ENCODE measurements at regions not wholly inside any gene's neighbourhood (a gene's known extent, or its start where the extent isn't known, plus 50 kb on each side); places are given as distances from the start of the nearest gene placed in this dataset.

DNA sequence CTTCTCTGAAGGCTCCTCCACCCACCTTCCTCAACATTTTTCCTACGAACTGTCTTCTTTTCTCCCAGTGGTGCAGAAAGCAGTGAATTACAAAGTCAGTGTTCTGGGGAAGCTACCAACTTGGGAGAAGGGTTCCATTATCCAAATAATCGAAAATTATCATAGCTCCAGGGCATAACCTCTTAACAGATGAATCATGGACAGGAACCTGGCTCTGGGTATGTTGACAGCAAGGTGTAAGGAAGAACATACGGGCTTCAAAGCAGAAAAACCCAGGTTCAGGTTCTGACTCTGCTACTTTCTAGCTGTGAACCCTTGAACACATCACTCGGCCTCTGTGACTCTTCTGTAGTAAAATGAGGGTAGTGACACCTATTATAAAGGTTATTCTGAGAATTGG, 351.3 kb downstream of the ENC1 start:
- peaks cover 3% of the 10 kb centered on the region for H3F3A ChIP-seq (ENCODE audit: insufficient read depth, low read length, poor library complexity, severe bottlenecking)
- no peak overlapping the region for H3K27ac ChIP-seq (ENCODE audit: low read length)
- no peak overlapping the region for H2AFZ ChIP-seq (ENCODE audit: low read depth, low read length)
- TF ChIP-seq EP300 (conservative IDR thresholded peaks at IDR 0.05; ENCODE audit: poor library complexity, severe bottlenecking), result no peak
- no peak for TF ChIP-seq RAD21 (conservative IDR thresholded peaks at IDR 0.05)
- no peak for TF ChIP-seq SMC3 (conservative IDR thresholded peaks at IDR 0.05; ENCODE audit: poor library complexity)
- TF ChIP-seq POLR2AphosphoS5 (IDR thresholded peaks at IDR 0.05), result no peak
- TF ChIP-seq, protein P1, sequence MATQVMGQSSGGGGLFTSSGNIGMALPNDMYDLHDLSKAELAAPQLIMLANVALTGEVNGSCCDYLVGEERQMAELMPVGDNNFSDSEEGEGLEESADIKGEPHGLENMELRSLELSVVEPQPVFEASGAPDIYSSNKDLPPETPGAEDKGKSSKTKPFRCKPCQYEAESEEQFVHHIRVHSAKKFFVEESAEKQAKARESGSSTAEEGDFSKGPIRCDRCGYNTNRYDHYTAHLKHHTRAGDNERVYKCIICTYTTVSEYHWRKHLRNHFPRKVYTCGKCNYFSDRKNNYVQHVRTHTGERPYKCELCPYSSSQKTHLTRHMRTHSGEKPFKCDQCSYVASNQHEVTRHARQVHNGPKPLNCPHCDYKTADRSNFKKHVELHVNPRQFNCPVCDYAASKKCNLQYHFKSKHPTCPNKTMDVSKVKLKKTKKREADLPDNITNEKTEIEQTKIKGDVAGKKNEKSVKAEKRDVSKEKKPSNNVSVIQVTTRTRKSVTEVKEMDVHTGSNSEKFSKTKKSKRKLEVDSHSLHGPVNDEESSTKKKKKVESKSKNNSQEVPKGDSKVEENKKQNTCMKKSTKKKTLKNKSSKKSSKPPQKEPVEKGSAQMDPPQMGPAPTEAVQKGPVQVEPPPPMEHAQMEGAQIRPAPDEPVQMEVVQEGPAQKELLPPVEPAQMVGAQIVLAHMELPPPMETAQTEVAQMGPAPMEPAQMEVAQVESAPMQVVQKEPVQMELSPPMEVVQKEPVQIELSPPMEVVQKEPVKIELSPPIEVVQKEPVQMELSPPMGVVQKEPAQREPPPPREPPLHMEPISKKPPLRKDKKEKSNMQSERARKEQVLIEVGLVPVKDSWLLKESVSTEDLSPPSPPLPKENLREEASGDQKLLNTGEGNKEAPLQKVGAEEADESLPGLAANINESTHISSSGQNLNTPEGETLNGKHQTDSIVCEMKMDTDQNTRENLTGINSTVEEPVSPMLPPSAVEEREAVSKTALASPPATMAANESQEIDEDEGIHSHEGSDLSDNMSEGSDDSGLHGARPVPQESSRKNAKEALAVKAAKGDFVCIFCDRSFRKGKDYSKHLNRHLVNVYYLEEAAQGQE (IDR thresholded peaks at IDR 0.05; ENCODE audit: borderline replicate concordance), result no peak
- no peak for TF ChIP-seq EZH2 (IDR thresholded peaks at IDR 0.05; ENCODE audit: borderline replicate concordance, insufficient read depth, low read length, poor library complexity, severe bottlenecking)
- TF ChIP-seq, protein P2, sequence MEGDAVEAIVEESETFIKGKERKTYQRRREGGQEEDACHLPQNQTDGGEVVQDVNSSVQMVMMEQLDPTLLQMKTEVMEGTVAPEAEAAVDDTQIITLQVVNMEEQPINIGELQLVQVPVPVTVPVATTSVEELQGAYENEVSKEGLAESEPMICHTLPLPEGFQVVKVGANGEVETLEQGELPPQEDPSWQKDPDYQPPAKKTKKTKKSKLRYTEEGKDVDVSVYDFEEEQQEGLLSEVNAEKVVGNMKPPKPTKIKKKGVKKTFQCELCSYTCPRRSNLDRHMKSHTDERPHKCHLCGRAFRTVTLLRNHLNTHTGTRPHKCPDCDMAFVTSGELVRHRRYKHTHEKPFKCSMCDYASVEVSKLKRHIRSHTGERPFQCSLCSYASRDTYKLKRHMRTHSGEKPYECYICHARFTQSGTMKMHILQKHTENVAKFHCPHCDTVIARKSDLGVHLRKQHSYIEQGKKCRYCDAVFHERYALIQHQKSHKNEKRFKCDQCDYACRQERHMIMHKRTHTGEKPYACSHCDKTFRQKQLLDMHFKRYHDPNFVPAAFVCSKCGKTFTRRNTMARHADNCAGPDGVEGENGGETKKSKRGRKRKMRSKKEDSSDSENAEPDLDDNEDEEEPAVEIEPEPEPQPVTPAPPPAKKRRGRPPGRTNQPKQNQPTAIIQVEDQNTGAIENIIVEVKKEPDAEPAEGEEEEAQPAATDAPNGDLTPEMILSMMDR (IDR thresholded peaks at IDR 0.05; ENCODE audit: poor library complexity, severe bottlenecking), result no peak
- TF ChIP-seq MXI1 (conservative IDR thresholded peaks at IDR 0.05; ENCODE audit: poor library complexity, severe bottlenecking), result no peak
- TF ChIP-seq TAF1 (IDR thresholded peaks at IDR 0.05; ENCODE audit: low read depth), result no peak
- no peak overlapping the region for H3K9ac ChIP-seq (ENCODE audit: low read length)
- H3K79me2 ChIP-seq (replicated peaks; ENCODE audit: insufficient read depth, low read length), result no peaks in the 10 kb centered on the region
- no peaks in the 10 kb centered on the region for H4K20me1 ChIP-seq (ENCODE audit: insufficient read depth)
- no peaks in the 10 kb centered on the region for H3K36me3 ChIP-seq (ENCODE audit: insufficient read depth, low read length)
- no peaks in the 10 kb centered on the region for H3K27me3 ChIP-seq (ENCODE audit: insufficient read depth, low read depth, low read length)
- no peak overlapping the region for H3K4me3 ChIP-seq (ENCODE audit: low read length)
- no peaks in the 10 kb centered on the region for H3K9me3 ChIP-seq (ENCODE audit: low read length)
- no peak overlapping the region for H3K4me2 ChIP-seq (ENCODE audit: low read length)
- H3K9me2 ChIP-seq (ENCODE audit: insufficient read depth, low read length), result no peaks in the 10 kb centered on the region

DNA sequence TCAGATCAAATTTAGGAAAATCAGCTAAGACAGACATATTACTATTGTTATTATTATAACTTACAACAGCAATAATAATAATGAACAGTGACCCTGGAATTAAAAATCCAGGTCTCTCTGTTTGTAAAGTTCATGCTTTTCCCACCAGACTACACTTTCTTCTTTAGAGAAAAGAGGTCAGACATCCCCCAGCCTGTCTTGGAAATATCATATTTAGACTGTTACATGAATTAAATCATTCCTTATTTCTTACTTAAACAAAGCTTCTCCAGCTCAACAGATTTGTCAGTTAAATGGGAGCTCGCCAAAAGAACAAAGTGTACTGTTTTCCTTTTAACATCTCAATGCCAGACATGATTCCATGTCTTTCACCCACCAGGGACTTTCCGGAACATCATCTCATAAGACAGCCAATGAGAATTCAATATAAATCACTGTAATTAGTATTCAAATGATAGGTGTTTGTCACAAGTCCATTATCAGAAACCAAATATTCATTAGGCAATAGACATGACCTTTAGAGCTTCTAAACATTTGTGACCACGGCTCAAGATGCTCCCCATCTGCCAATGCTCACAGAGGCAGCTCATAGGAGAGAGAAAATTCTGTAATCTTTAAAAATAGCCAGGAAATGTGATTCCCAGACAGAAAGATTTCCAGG, 351.9 kb downstream of the ENC1 start:
- no peak overlapping the region for H2AFZ ChIP-seq (ENCODE audit: low read depth, low read length)
- no peaks in the 10 kb centered on the region for H3K9me3 ChIP-seq (ENCODE audit: low read length)
- H3K79me2 ChIP-seq (replicated peaks; ENCODE audit: insufficient read depth, low read length), result no peaks in the 10 kb centered on the region
- no peaks in the 10 kb centered on the region for H3K36me3 ChIP-seq (ENCODE audit: insufficient read depth, low read length)
- H3K27me3 ChIP-seq (ENCODE audit: insufficient read depth, low read depth, low read length), result no peaks in the 10 kb centered on the region
- H3K4me3 ChIP-seq (ENCODE audit: low read length), result no peak overlapping the region
- H3F3A ChIP-seq (ENCODE audit: insufficient read depth, low read length, poor library complexity, severe bottlenecking), result peaks cover 3% of the 10 kb centered on the region
- H4K20me1 ChIP-seq (ENCODE audit: insufficient read depth), result no peaks in the 10 kb centered on the region
- no peak overlapping the region for H3K27ac ChIP-seq (ENCODE audit: low read length)
- TF ChIP-seq TAF1 (IDR thresholded peaks at IDR 0.05; ENCODE audit: low read depth), result no peak
- no peak overlapping the region for H3K4me2 ChIP-seq (ENCODE audit: low read length)
- H3K9me2 ChIP-seq (ENCODE audit: insufficient read depth, low read length), result no peaks in the 10 kb centered on the region
- no peak overlapping the region for H3K9ac ChIP-seq (ENCODE audit: low read length)
